ENCODE measurements at regions not wholly inside any gene's neighbourhood (a gene's known extent, or its start where the extent isn't known, plus 50 kb on each side); places are given as distances from the start of the nearest gene placed in this dataset.

DNA sequence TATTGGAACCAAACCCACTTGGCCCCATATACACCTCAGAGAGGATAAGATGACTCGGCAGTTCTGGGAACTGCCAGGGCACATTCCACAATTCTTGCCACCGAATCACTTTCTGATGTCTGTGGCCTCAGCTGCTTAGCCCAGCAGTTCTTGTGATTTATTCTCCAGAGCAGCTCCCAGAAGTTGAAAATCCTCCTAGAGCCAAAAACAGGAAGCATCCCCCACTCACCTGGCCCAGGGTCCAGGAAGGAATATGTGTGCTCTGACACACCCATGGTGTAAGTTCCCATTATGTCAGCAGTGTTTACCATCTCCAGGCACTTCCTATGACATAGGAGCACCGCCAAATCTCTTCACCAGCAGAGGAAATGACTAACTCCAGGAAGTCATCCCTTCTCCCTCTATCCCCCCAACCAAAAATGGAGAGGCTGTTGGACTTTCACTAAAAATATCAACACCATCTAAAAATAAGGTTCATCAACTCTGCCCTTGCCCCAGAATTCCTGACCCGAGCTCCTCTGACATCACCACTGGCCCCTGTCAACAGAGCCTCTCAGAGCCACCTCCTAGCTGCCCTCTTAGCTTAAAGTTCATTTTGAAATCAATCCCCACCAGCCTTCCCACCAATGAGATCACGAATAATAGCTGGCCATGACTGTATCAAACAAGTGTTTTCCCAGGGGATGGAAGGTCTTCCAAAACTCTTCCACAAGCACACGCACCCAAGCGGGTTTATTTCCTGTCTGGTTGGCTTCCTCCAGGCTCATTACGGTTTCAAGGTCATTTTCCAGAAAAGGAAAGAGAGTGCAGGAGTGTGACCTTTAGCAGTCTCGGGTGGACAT lies 223.1 kb upstream of the PARD3B start:
- TF ChIP-seq, protein P1, sequence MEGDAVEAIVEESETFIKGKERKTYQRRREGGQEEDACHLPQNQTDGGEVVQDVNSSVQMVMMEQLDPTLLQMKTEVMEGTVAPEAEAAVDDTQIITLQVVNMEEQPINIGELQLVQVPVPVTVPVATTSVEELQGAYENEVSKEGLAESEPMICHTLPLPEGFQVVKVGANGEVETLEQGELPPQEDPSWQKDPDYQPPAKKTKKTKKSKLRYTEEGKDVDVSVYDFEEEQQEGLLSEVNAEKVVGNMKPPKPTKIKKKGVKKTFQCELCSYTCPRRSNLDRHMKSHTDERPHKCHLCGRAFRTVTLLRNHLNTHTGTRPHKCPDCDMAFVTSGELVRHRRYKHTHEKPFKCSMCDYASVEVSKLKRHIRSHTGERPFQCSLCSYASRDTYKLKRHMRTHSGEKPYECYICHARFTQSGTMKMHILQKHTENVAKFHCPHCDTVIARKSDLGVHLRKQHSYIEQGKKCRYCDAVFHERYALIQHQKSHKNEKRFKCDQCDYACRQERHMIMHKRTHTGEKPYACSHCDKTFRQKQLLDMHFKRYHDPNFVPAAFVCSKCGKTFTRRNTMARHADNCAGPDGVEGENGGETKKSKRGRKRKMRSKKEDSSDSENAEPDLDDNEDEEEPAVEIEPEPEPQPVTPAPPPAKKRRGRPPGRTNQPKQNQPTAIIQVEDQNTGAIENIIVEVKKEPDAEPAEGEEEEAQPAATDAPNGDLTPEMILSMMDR (IDR thresholded peaks at IDR 0.05; ENCODE audit: unreplicated experiment in 3 of 3), result no peak
- peaks cover 5% of the 10 kb centered on the region for H3K27me3 Mint-ChIP-seq (ENCODE audit: low read depth)
- H3K27ac Mint-ChIP-seq, result peak overlapping the region; percentile 17 to 73 (median 45)
- H3K4me3 Mint-ChIP-seq, result no peak overlapping the region
- H3K9me3 Mint-ChIP-seq, result no peaks in the 10 kb centered on the region
- H3K36me3 Mint-ChIP-seq (ENCODE audit: low read depth), result no peaks in the 10 kb centered on the region
- H3K4me1 Mint-ChIP-seq, result peaks cover 8% of the 10 kb centered on the region

DNA sequence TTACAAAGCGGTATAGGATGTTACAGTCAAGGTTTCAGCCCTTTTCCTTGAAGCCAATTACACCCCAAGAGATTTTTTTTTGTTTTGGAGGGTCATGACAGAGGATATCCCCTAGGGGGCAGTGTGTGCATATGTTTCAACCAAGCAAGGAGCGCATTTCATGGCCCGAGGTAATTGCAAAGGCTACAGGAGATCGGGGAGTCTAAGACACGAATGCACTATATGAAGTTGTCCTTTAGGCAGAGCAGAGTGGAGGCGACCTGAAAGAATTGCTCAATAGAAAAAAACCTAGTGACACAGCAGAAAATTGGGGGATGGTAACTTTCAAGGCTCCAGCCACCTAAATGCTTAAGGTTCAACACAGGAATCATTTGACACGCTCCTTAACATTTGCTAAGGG lies 219.8 kb upstream of the PARD3B start:
- no peak overlapping the region for H3K4me3 Mint-ChIP-seq
- no peaks in the 10 kb centered on the region for H3K9me3 Mint-ChIP-seq
- H3K36me3 Mint-ChIP-seq (ENCODE audit: low read depth), result no peaks in the 10 kb centered on the region
- H3K4me1 Mint-ChIP-seq, result peaks cover 8% of the 10 kb centered on the region
- TF ChIP-seq, protein P1 (IDR thresholded peaks at IDR 0.05; ENCODE audit: unreplicated experiment in 3 of 3), result peak; percentile 88
- peaks cover 14% of the 10 kb centered on the region for H3K27me3 Mint-ChIP-seq (ENCODE audit: low read depth)
- peak overlapping the region in 2 of 3 experiments; percentile 7 to 32 for H3K27ac Mint-ChIP-seq

DNA sequence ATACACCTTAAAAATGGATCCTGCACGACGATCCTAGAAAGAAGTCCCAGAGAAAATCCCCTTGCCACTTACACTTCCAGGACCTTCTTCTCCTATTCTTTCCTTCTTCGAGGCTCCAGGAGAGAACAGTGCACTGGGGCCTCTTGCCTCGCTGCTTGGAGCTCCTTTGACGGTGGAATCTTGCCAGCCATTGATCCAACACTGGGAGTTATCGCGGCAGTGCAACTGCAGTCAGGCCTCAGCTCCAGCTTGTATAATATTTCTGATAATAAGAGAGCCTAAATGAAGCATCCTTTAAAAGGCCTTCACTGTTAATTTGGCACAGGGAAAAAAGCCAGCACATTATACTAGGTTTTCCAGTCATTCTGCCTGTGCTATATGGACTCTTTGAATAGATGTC lies 216.9 kb upstream of the PARD3B start:
- H3K27me3 Mint-ChIP-seq (ENCODE audit: low read depth), result peaks cover 21% of the 10 kb centered on the region
- H3K9me3 Mint-ChIP-seq, result no peaks in the 10 kb centered on the region
- no peak overlapping the region for H3K4me3 Mint-ChIP-seq
- no peaks in the 10 kb centered on the region for H3K36me3 Mint-ChIP-seq (ENCODE audit: low read depth)
- TF ChIP-seq, protein P1 (IDR thresholded peaks at IDR 0.05; ENCODE audit: unreplicated experiment in 3 of 3), result no peak
- H3K4me1 Mint-ChIP-seq, result peaks cover 8% of the 10 kb centered on the region
- H3K27ac Mint-ChIP-seq, result no peak overlapping the region

DNA sequence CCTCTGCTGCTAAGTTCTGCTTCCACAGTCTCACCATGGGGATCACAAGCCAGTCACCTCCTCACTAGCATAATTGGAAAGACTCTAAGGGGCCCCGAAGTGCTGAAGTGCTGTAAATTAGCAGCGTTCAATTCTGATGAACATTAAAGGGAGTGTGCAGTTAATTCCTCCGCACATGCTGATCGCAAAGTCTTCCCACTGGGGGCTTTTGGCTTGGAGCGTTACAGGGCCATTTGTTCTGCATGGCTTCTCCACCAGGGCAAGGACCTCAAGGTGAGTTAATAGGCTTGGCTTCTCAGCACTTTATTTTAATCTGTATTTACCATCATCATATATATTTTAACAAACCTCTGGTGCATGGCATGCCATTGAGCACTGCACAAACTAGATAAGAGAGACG lies 216.3 kb upstream of the PARD3B start:
- Mint-ChIP-seq H3K27ac (no peak overlapping the region), H3K27me3 (ENCODE audit: low read depth) (peaks cover 21% of the 10 kb centered on the region), H3K9me3 (no peaks in the 10 kb centered on the region), H3K4me1 (peaks cover 8% of the 10 kb centered on the region), H3K36me3 (ENCODE audit: low read depth) (no peaks in the 10 kb centered on the region), H3K4me3 (no peak overlapping the region)
- TF ChIP-seq, protein P1 (IDR thresholded peaks at IDR 0.05; ENCODE audit: unreplicated experiment in 3 of 3), result no peak

DNA sequence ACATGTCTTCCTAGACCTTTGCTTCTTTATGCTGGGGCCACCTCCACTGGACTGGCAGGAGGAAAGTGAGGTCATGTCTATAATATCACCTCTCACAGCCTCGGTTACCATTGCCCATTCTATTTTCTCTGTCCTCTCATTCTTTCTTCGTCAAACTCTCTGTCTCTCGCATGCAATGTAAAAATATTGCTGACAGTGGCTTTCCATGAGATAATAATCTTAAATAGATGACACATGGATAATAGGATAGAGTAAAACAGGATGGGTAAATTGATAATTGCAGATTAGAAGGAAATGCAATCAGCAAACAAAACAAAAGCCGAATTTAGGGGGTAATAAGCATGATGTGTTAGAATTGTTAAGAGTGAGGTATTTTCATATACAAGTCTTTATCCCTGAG lies 215.7 kb upstream of the PARD3B start:
- no peaks in the 10 kb centered on the region for H3K9me3 Mint-ChIP-seq
- TF ChIP-seq, protein P1 (IDR thresholded peaks at IDR 0.05; ENCODE audit: unreplicated experiment in 3 of 3), result no peak
- H3K36me3 Mint-ChIP-seq (ENCODE audit: low read depth), result no peaks in the 10 kb centered on the region
- H3K27me3 Mint-ChIP-seq (ENCODE audit: low read depth), result peaks cover 21% of the 10 kb centered on the region
- peaks cover 6% of the 10 kb centered on the region for H3K4me1 Mint-ChIP-seq
- H3K4me3 Mint-ChIP-seq, result no peak overlapping the region
- no peak overlapping the region for H3K27ac Mint-ChIP-seq

DNA sequence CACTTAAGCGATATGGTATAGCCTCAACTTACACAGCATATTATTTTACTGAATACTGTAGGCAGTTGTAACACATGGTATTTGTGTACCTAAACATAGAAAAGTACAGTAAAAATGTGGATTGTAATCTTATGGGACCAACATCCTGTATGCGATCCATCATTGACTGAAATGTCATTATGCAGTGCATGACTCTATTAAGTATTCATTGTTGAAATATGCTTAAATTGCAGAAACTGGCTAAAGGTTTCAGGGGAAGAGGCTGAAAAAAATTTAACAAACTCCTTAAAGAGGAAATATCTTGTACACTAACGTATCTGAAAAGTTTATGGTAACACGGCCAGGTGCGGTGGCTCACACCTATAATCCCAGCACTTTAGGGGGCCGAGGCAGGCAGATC lies 214.1 kb upstream of the PARD3B start:
- H3K27ac Mint-ChIP-seq, result no peak overlapping the region
- no peak overlapping the region for H3K4me3 Mint-ChIP-seq
- TF ChIP-seq, protein P1 (IDR thresholded peaks at IDR 0.05; ENCODE audit: unreplicated experiment in 3 of 3), result no peak
- peaks cover 11% of the 10 kb centered on the region for H3K4me1 Mint-ChIP-seq
- no peaks in the 10 kb centered on the region for H3K36me3 Mint-ChIP-seq (ENCODE audit: low read depth)
- no peaks in the 10 kb centered on the region for H3K9me3 Mint-ChIP-seq
- peaks cover 21% of the 10 kb centered on the region for H3K27me3 Mint-ChIP-seq (ENCODE audit: low read depth)

All from nephron (organoid).